MCF 10A (cell line): ENCODE measurements at regions not wholly inside any gene's neighbourhood (a gene's known extent, or its start where the extent isn't known, plus 50 kb on each side); places are given as distances from the start of the nearest gene placed in this dataset.

Experiments
- BruUV-seq: library from RNA; stranded (reverse); fragments of 400-500 nt; replicated peaks from 2 replicates; lab custom pipeline; 2021; lab: Mats Ljungman, UMichigan
- CTCF ChIA-PET: fragments of 300-600 bp; sonication (Branson Sonifier 250); formaldehyde crosslinking; extraction: SDS; loops from one replicate; lab custom pipeline; 2021; ENCODE audit warnings: antibody characterized with exemption, inconsistent platforms; lab: Yijun Ruan, JAX
- POLR2A ChIA-PET: fragments of 300-600, 350-650 bp; sonication (Branson Sonifier 250); formaldehyde crosslinking; extraction: SDS; loops from one replicate; lab custom pipeline; 2020; ENCODE audit warnings: antibody characterized with exemption, inconsistent platforms; lab: Yijun Ruan, JAX
- DNase-seq: peaks from one replicate; pipeline ENCODE4 v3.0.0-alpha.2; 2018; ENCODE audit not compliant: unreplicated experiment
- H3K27ac Mint-ChIP-seq: one replicate; pipeline ENCODE4 v1.8.0; 2022; ENCODE audit warnings: mild to moderate bottlenecking, low read depth, mixed read lengths; ENCODE audit not compliant: unreplicated experiment
- H3K27me3 Mint-ChIP-seq: one replicate; pipeline ENCODE4 v1.8.0; 2022; ENCODE audit warnings: mixed read lengths; ENCODE audit not compliant: insufficient read depth, unreplicated experiment
- H3K36me3 Mint-ChIP-seq: one replicate; pipeline ENCODE4 v1.8.0; 2022; ENCODE audit warnings: mild to moderate bottlenecking, moderate library complexity, mixed read lengths; ENCODE audit not compliant: insufficient read depth, unreplicated experiment
- H3K4me1 Mint-ChIP-seq: one replicate; pipeline ENCODE4 v1.8.0; 2022; ENCODE audit warnings: mixed read lengths; ENCODE audit not compliant: insufficient read depth, unreplicated experiment
- H3K4me3 Mint-ChIP-seq: one replicate; pipeline ENCODE4 v1.8.0; 2022; ENCODE audit warnings: mild to moderate bottlenecking, moderate library complexity, mixed read lengths; ENCODE audit not compliant: unreplicated experiment
- H3K9me3 Mint-ChIP-seq: one replicate; pipeline ENCODE4 v1.8.0; 2022; ENCODE audit warnings: mixed read lengths; ENCODE audit not compliant: unreplicated experiment
- CTCF ChIP-seq: fragments of 200-600 bp; IDR thresholded peaks from one replicate; pipeline ENCODE4 v1.8.0; 2022; ENCODE audit warnings: antibody characterized with exemption, mild to moderate bottlenecking; ENCODE audit not compliant: unreplicated experiment
- intact Hi-C: fragments of 100-400 bp; cut with micrococcal nuclease; formaldehyde crosslinking; loops from 2 replicates; pipeline ENCODE4 v1.14.1; 2022

GRCh38 chr5:21661184-21661583 is 1192.0 kb downstream of the CDH12 start:
- intact Hi-C loops = no loop called here
- no TSS peak for BruUV-seq
- POLR2A ChIA-PET = no interaction called here
- no peak overlapping the region for H3K4me3 Mint-ChIP-seq
- H3K4me1 Mint-ChIP-seq = no peaks in the 10 kb centered on the region
- no peaks in the 10 kb centered on the region for H3K9me3 Mint-ChIP-seq
- no peak overlapping the region for H3K27ac Mint-ChIP-seq
- H3K27me3 Mint-ChIP-seq = no peaks in the 10 kb centered on the region
- H3K36me3 Mint-ChIP-seq = no peaks in the 10 kb centered on the region
- no peak for TF ChIP-seq CTCF
- CTCF ChIA-PET = no interaction called here
- DNase-seq = no peak

GRCh38 chr5:21654556-21654955 is 1198.6 kb downstream of the CDH12 start:
- H3K27me3 Mint-ChIP-seq = no peaks in the 10 kb centered on the region
- BruUV-seq = no TSS peak
- no peak for TF ChIP-seq CTCF
- H3K4me3 Mint-ChIP-seq = no peak overlapping the region
- no peak overlapping the region for H3K27ac Mint-ChIP-seq
- ChIA-PET POLR2A (no interaction called here), CTCF (interaction anchor here (0.6 kb wide), 1 partner anchor 1286 kb away, joined by 3 read pairs; no protein-coding TSS in a partner anchor)
- no peak for DNase-seq
- H3K36me3 Mint-ChIP-seq = no peaks in the 10 kb centered on the region
- no peaks in the 10 kb centered on the region for H3K4me1 Mint-ChIP-seq
- no peaks in the 10 kb centered on the region for H3K9me3 Mint-ChIP-seq
- intact Hi-C loops = no loop called here

- H3K4me3 Mint-ChIP-seq = no peak overlapping the region
- no peaks in the 10 kb centered on the region for H3K27me3 Mint-ChIP-seq
- H3K9me3 Mint-ChIP-seq = peaks cover 13% of the 10 kb centered on the region
- intact Hi-C loops = loop anchor here (10.0 kb wide), 1 partner anchor 75 kb away; no protein-coding TSS in a partner anchor
- ChIA-PET CTCF (no interaction called here), POLR2A (interaction anchor here (1.1 kb wide), 1 partner anchor 10 kb away, joined by 3 read pairs; no protein-coding TSS in a partner anchor)
- no peak for TF ChIP-seq CTCF
- DNase-seq = no peak
- H3K36me3 Mint-ChIP-seq = no peaks in the 10 kb centered on the region
- peaks cover 4% of the 10 kb centered on the region for H3K4me1 Mint-ChIP-seq
- no peak overlapping the region for H3K27ac Mint-ChIP-seq
- BruUV-seq = no TSS peak
Observed at GRCh38 chr5:21649969-21650368, 1203.2 kb downstream of the CDH12 start.

GRCh38 chr5:21646469-21646868 is 1206.7 kb downstream of the CDH12 start:
- CTCF ChIA-PET = interaction anchor here (0.8 kb wide), 1 partner anchor 109 kb away, joined by 3 read pairs; no protein-coding TSS in a partner anchor
- H3K27ac Mint-ChIP-seq = no peak overlapping the region
- no peaks in the 10 kb centered on the region for H3K27me3 Mint-ChIP-seq
- H3K4me3 Mint-ChIP-seq = no peak overlapping the region
- DNase-seq = peak; percentile 40
- BruUV-seq = no TSS peak
- H3K9me3 Mint-ChIP-seq = peaks cover 13% of the 10 kb centered on the region
- H3K36me3 Mint-ChIP-seq = no peaks in the 10 kb centered on the region
- peaks cover 4% of the 10 kb centered on the region for H3K4me1 Mint-ChIP-seq
- intact Hi-C loops = loop anchor here (10.0 kb wide), 1 partner anchor 78 kb away; no protein-coding TSS in a partner anchor
- POLR2A ChIA-PET = no interaction called here
- no peak for TF ChIP-seq CTCF
